GM13977 (cell line): ENCODE measurements at regions not wholly inside any gene's neighbourhood (a gene's known extent, or its start where the extent isn't known, plus 50 kb on each side); places are given as distances from the start of the nearest gene placed in this dataset.

Experiments
- DNase-seq: peaks from one replicate; pipeline ENCODE4 v3.0.0; 2012; ENCODE audit warnings: low spot score
- in situ Hi-C: fragments of 300-500 bp; cut with MboI; formaldehyde crosslinking; loops from one replicate; pipeline ENCODE4 v1.12.0; 2022; ENCODE audit warnings: low sequenced_read_pairs, low pct_unique_long_range_greater_than_20kb, mixed read lengths, inconsistent platforms; ENCODE audit not compliant: unreplicated experiment
- TF ChIP-seq, protein P1 (sequence below): IDR thresholded peaks from 2 replicates; pipeline ENCODE4 v1.5.1; 2012; ENCODE audit warnings: mild to moderate bottlenecking, control low read depth; ENCODE audit not compliant: insufficient read depth; ENCODE audit errors: extremely low read depth, missing control alignments

DNA sequence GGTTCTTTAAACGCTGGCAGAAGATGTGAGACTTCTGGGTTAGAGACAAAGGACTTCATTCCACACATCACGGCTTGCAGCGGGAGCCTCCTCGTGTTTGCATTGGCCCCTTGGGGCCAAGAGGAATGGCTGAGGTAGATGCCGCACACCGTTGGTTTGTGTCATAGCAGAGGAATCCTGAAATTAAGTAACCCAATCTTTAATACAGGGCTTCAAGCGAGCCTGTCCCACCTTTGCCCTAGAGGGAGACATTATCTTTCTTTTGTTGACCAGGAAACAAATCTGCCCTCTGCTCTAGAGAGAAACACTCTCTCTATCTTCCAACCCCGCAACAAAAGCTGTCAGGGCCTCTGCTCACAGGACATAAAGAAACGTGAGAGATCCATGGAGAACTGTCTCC is 277.5 kb upstream of the ZFP64 start:
- no peak for DNase-seq
- in situ Hi-C loops: no loop called here

DNA sequence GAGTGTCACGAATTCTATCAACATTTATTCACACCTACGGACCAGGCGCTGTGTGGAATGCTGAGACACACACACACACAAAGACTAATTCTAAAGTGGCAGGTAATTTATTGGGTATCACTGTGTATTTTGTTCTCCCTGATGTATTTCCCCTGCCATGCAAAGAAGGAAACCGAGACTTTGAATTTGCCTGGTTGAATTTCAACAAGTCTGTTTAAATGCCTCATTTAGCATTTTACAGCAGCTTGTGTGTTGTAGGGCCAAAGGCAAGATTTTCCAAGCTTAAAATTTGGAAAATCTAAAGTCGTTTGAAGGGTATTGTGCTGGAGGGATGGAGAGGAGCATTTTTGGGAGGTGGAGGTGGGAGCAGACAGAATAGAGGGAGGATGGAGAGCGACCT is 274.4 kb upstream of the ZFP64 start:
- no peak for DNase-seq
- in situ Hi-C loops: no loop called here
- TF ChIP-seq, protein P1, sequence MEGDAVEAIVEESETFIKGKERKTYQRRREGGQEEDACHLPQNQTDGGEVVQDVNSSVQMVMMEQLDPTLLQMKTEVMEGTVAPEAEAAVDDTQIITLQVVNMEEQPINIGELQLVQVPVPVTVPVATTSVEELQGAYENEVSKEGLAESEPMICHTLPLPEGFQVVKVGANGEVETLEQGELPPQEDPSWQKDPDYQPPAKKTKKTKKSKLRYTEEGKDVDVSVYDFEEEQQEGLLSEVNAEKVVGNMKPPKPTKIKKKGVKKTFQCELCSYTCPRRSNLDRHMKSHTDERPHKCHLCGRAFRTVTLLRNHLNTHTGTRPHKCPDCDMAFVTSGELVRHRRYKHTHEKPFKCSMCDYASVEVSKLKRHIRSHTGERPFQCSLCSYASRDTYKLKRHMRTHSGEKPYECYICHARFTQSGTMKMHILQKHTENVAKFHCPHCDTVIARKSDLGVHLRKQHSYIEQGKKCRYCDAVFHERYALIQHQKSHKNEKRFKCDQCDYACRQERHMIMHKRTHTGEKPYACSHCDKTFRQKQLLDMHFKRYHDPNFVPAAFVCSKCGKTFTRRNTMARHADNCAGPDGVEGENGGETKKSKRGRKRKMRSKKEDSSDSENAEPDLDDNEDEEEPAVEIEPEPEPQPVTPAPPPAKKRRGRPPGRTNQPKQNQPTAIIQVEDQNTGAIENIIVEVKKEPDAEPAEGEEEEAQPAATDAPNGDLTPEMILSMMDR: no peak

More for the DNA sequence above, 277.5 kb upstream of the ZFP64 start:
- TF ChIP-seq, protein P1: no peak

DNA sequence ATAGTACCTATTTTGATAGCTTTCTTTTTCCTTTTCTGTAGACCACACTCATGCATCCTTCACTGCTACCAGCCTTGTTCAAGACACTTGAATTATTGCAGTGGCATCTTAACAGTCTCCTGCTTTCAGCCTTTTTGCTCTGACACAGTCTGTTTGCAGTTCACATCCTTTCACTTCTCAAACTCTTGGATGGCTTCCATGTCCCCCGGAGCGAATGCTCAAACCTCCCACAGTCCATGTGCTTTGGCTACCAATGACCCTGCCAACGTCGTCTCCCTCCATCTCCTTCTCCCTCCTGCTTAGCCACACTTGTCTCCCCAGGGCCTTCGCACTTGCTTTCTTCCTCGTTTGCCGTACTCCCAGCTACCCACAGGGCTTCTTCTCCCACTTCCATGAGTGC is 270.0 kb upstream of the ZFP64 start:
- no peak for DNase-seq
- in situ Hi-C loops: no loop called here
- TF ChIP-seq, protein P1: no peak

DNA sequence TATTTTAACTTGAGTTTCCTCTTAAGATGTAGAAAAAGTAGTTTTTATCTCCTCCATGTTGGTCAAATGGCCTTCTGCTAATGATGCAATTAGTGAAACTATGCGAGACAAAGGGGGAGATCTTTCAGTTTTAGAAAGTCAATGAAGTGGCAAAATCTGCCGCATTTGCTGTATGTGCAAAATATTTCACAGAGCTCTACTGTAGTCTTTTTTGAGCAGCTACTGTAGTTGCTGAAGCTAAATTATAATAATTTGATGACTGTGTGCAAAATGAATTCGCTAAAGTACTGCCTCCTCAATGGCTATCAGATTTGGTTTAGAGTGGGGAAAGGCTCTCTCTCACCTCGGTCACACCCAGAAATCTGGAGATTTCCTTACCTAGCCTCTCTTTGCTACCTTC is 267.6 kb upstream of the ZFP64 start:
- TF ChIP-seq, protein P1: no peak
- DNase-seq: no peak
- in situ Hi-C loops: no loop called here

DNA sequence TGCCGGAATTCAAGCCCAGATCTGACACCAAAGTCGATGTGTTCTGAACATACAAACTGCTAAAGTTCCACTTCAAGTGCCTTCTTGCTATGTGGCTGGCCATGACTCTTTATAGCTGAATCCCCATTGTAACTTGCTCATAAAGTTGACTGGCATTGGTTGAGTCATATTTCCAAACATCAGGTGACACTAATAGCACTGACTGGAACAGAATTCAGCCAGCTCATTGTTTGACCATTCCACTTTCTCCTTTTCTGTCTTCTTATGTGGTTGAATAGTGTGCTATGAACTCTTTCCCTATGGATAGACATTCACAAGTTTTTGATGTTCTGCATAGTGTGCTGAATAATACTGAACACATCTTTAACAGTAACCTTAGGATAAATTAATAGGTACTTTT is 266.2 kb upstream of the ZFP64 start:
- in situ Hi-C loops: no loop called here
- DNase-seq: no peak
- TF ChIP-seq, protein P1: no peak

DNA sequence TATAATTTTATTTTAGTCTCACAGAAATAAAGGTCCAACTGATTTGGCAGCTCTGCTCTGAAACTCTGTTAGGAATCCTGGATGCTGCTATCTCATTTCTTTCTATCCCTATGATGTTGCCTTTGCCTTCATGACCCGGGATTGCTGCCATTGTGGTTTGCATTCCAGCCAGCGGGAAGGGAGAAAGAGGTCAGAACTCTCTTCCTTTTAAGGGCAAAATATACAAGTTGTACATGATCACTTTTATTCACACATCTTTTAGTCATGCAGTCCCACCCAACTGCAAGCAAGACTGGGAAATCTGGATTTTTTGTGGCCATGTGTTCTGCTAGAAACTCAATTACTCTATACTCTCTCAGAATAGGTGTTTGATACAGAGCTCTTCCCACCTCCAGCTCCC is 263.1 kb upstream of the ZFP64 start:
- DNase-seq: no peak
- in situ Hi-C loops: no loop called here
- TF ChIP-seq, protein P1: no peak
